Neural cell (in vitro differentiated cells): ENCODE measurements at regions not wholly inside any gene's neighbourhood (a gene's known extent, or its start where the extent isn't known, plus 50 kb on each side); places are given as distances from the start of the nearest gene placed in this dataset.

Source experiments
- H2AFZ ChIP-seq: fragments of 200-600, 300-800 bp; sonication (generic), shearing (Covaris generic); 2 replicates; pipeline ENCODE4 v1.6.0; 2014; ENCODE audit warnings: low read depth, mild to moderate bottlenecking, antibody characterized with exemption, low read length, moderate library complexity
- H3F3A ChIP-seq: fragments of 200-600 bp; shearing (Covaris generic); 2 replicates; pipeline ENCODE4 v1.6.1; 2016; ENCODE audit warnings: mild to moderate bottlenecking, moderate library complexity, mixed read lengths, antibody characterized with exemption, low read length; ENCODE audit not compliant: insufficient read depth, poor library complexity, severe bottlenecking
- H3K27ac ChIP-seq: fragments of 200-600, 300-800 bp; sonication (generic), shearing (Covaris generic); 2 replicates; pipeline ENCODE4 v1.5.1; 2014; ENCODE audit warnings: mild to moderate bottlenecking, low read length, moderate library complexity
- H3K27me3 ChIP-seq: fragments of 300-800, 200-600 bp; sonication (generic), shearing (Covaris generic); 2 replicates; pipeline ENCODE4 v1.6.0; 2014; ENCODE audit warnings: mild to moderate bottlenecking, low read depth, low read length, moderate library complexity; ENCODE audit not compliant: insufficient read depth
- H3K36me3 ChIP-seq: fragments of 300-800, 200-600 bp; sonication (generic), shearing (Covaris generic); 2 replicates; pipeline ENCODE4 v1.5.1; 2014; ENCODE audit warnings: mild to moderate bottlenecking, antibody characterized with exemption, low read length, moderate library complexity; ENCODE audit not compliant: insufficient read depth
- H3K4me2 ChIP-seq: fragments of 300-800, 200-600 bp; sonication (generic), shearing (Covaris generic); 2 replicates; pipeline ENCODE4 v1.6.0; 2014; ENCODE audit warnings: mild to moderate bottlenecking, low read length
- H3K4me3 ChIP-seq: fragments of 300-800, 200-600 bp; sonication (generic), shearing (Covaris generic); 2 replicates; pipeline ENCODE4 v1.5.1; 2014; ENCODE audit warnings: mild to moderate bottlenecking, low read length, moderate library complexity
- H3K79me2 ChIP-seq: fragments of 200-600 bp; shearing (Covaris generic); replicated peaks from 2 replicates; pipeline ENCODE4 v1.6.0; 2014; ENCODE audit warnings: mild to moderate bottlenecking, low read length, moderate library complexity; ENCODE audit not compliant: insufficient read depth
- H3K9ac ChIP-seq: fragments of 300-800, 200-600 bp; sonication (generic), shearing (Covaris generic); 2 replicates; pipeline ENCODE4 v1.6.1; 2016; ENCODE audit warnings: mild to moderate bottlenecking, low read length, mixed read lengths
- H3K9me2 ChIP-seq: fragments of 200-600 bp; shearing (Covaris generic); 2 replicates; pipeline ENCODE4 v1.6.1; 2016; ENCODE audit warnings: mild to moderate bottlenecking, low read length, mixed read lengths; ENCODE audit not compliant: insufficient read depth
- H3K9me3 ChIP-seq: fragments of 200-600, 300-800 bp; sonication (generic), shearing (Covaris generic); 2 replicates; pipeline ENCODE4 v1.6.1; 2016; ENCODE audit warnings: mild to moderate bottlenecking, mixed run types, low read length, moderate library complexity, mixed read lengths
- H4K20me1 ChIP-seq: fragments of 200-600 bp; shearing (Covaris generic); 2 replicates; pipeline ENCODE4 v1.6.1; 2016; ENCODE audit warnings: mild to moderate bottlenecking, mixed run types; ENCODE audit not compliant: insufficient read depth
- EP300 ChIP-seq: fragments of 450-650 bp; conservative IDR thresholded peaks from 2 replicates; pipeline ENCODE4 v1.6.1; 2014; ENCODE audit warnings: antibody characterized with exemption, mild to moderate bottlenecking, moderate library complexity; ENCODE audit not compliant: poor library complexity, severe bottlenecking
- EZH2 ChIP-seq: fragments of 200-600, 300-800 bp; shearing (Covaris generic), sonication (generic); IDR thresholded peaks from 2 replicates; pipeline ENCODE4 v1.6.1; 2014; ENCODE audit warnings: antibody characterized with exemption, low read length, borderline replicate concordance, mild to moderate bottlenecking; ENCODE audit not compliant: insufficient read depth, poor library complexity, severe bottlenecking
- MXI1 ChIP-seq: fragments of 450-650 bp; conservative IDR thresholded peaks from 2 replicates; pipeline ENCODE4 v1.6.1; 2014; ENCODE audit warnings: antibody characterized with exemption, mild to moderate bottlenecking; ENCODE audit not compliant: poor library complexity, severe bottlenecking
- POLR2AphosphoS5 ChIP-seq: IDR thresholded peaks from 2 replicates; pipeline ENCODE4 v1.6.1; 2012
- RAD21 ChIP-seq: fragments of 450-650 bp; conservative IDR thresholded peaks from 2 replicates; pipeline ENCODE4 v1.6.1; 2014; ENCODE audit warnings: antibody characterized with exemption, mild to moderate bottlenecking, moderate library complexity
- SMC3 ChIP-seq: fragments of 450-650 bp; conservative IDR thresholded peaks from 2 replicates; pipeline ENCODE4 v1.6.1; 2014; ENCODE audit warnings: antibody characterized with exemption, mild to moderate bottlenecking, moderate library complexity; ENCODE audit not compliant: poor library complexity
- TAF1 ChIP-seq: IDR thresholded peaks from 2 replicates; pipeline ENCODE4 v1.6.1; 2012; ENCODE audit warnings: low read depth
- TF ChIP-seq, protein P1 (sequence below): IDR thresholded peaks from 2 replicates; pipeline ENCODE4 v1.6.1; 2012; ENCODE audit warnings: borderline replicate concordance
- TF ChIP-seq, protein P2 (sequence below): fragments of 450-650 bp; IDR thresholded peaks from 2 replicates; pipeline ENCODE4 v1.5.1; 2014; ENCODE audit warnings: antibody characterized with exemption, mild to moderate bottlenecking, moderate library complexity; ENCODE audit not compliant: poor library complexity, severe bottlenecking

GRCh38 chr14:66133666-66134065 is 352.5 kb upstream of the CCDC196 start:
- Histone ChIP-seq H4K20me1 (no peaks in the 10 kb centered on the region), H3K4me3 (no peak overlapping the region), H3K79me2 (no peaks in the 10 kb centered on the region), H3K36me3 (no peaks in the 10 kb centered on the region), H3K4me2 (no peak overlapping the region), H3K27me3 (no peaks in the 10 kb centered on the region), H2AFZ (no peak overlapping the region), H3K9me3 (no peaks in the 10 kb centered on the region), H3K9ac (no peak overlapping the region), H3K9me2 (no peaks in the 10 kb centered on the region), H3K27ac (no peak overlapping the region), H3F3A (no peaks in the 10 kb centered on the region)
- TF ChIP-seq, protein P1, sequence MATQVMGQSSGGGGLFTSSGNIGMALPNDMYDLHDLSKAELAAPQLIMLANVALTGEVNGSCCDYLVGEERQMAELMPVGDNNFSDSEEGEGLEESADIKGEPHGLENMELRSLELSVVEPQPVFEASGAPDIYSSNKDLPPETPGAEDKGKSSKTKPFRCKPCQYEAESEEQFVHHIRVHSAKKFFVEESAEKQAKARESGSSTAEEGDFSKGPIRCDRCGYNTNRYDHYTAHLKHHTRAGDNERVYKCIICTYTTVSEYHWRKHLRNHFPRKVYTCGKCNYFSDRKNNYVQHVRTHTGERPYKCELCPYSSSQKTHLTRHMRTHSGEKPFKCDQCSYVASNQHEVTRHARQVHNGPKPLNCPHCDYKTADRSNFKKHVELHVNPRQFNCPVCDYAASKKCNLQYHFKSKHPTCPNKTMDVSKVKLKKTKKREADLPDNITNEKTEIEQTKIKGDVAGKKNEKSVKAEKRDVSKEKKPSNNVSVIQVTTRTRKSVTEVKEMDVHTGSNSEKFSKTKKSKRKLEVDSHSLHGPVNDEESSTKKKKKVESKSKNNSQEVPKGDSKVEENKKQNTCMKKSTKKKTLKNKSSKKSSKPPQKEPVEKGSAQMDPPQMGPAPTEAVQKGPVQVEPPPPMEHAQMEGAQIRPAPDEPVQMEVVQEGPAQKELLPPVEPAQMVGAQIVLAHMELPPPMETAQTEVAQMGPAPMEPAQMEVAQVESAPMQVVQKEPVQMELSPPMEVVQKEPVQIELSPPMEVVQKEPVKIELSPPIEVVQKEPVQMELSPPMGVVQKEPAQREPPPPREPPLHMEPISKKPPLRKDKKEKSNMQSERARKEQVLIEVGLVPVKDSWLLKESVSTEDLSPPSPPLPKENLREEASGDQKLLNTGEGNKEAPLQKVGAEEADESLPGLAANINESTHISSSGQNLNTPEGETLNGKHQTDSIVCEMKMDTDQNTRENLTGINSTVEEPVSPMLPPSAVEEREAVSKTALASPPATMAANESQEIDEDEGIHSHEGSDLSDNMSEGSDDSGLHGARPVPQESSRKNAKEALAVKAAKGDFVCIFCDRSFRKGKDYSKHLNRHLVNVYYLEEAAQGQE = no peak
- TF ChIP-seq RAD21 (no peak), SMC3 (no peak), TAF1 (no peak)

DNA sequence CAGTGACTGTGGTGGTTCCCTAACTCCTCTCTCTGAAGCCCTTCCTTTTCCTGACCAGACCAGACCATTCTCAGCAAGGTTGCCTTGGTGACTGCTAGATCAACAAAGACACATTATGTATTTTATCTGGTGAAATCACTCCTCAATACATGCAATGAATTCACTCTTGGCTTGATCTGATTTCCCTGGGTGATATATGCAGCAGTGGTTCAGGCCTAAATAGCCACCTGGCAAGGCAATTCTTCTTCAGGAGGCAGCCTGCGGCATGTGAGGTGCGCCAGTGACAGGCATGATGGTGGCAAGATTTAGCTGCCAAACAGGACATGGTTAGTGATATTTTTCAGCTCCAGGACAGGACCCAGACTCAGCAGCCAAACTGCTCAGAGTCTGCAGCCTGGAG is 350.3 kb upstream of the CCDC196 start:
- Histone ChIP-seq H3K27ac (no peak overlapping the region), H3K36me3 (no peaks in the 10 kb centered on the region), H3K79me2 (no peaks in the 10 kb centered on the region), H4K20me1 (no peaks in the 10 kb centered on the region), H3K9me3 (no peaks in the 10 kb centered on the region), H3K4me3 (no peak overlapping the region), H3K9ac (no peak overlapping the region), H3K4me2 (no peak overlapping the region), H3K27me3 (no peaks in the 10 kb centered on the region), H3K9me2 (no peaks in the 10 kb centered on the region), H2AFZ (no peak overlapping the region), H3F3A (no peaks in the 10 kb centered on the region)
- TF ChIP-seq EP300 = no peak
- no peak for TF ChIP-seq MXI1
- TF ChIP-seq, protein P2, sequence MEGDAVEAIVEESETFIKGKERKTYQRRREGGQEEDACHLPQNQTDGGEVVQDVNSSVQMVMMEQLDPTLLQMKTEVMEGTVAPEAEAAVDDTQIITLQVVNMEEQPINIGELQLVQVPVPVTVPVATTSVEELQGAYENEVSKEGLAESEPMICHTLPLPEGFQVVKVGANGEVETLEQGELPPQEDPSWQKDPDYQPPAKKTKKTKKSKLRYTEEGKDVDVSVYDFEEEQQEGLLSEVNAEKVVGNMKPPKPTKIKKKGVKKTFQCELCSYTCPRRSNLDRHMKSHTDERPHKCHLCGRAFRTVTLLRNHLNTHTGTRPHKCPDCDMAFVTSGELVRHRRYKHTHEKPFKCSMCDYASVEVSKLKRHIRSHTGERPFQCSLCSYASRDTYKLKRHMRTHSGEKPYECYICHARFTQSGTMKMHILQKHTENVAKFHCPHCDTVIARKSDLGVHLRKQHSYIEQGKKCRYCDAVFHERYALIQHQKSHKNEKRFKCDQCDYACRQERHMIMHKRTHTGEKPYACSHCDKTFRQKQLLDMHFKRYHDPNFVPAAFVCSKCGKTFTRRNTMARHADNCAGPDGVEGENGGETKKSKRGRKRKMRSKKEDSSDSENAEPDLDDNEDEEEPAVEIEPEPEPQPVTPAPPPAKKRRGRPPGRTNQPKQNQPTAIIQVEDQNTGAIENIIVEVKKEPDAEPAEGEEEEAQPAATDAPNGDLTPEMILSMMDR = no peak
- TF ChIP-seq SMC3 = no peak
- TF ChIP-seq POLR2AphosphoS5 = no peak
- TF ChIP-seq, protein P1 = no peak
- TF ChIP-seq TAF1 = no peak
- no peak for TF ChIP-seq RAD21
- no peak for TF ChIP-seq EZH2
